ENCODE measurements at regions not wholly inside any gene's neighbourhood (a gene's known extent, or its start where the extent isn't known, plus 50 kb on each side); places are given as distances from the start of the nearest gene placed in this dataset.

GRCh38 chrY:19042984-19043442 lies 269.5 kb upstream of the HSFY2 start:
- H3K4me1 ChIP-seq (ENCODE audit: low read depth) = no peaks in the 10 kb centered on the region
- H3K36me3 ChIP-seq (ENCODE audit: low read depth) = no peaks in the 10 kb centered on the region
- no peaks in the 10 kb centered on the region for H3K9me3 ChIP-seq
- TF ChIP-seq CTCF (IDR thresholded peaks at IDR 0.05) = no peak
- intact Hi-C loops (cut with DNase I, micrococcal nuclease) = no loop called here
- DNase-seq = no peak
- no peak overlapping the region for H3K4me3 ChIP-seq
- ATAC-seq = no peak

- ATAC-seq = no peak
- no peak for TF ChIP-seq CTCF (IDR thresholded peaks at IDR 0.05)
- H3K4me1 ChIP-seq (ENCODE audit: low read depth) = no peaks in the 10 kb centered on the region
- no peaks in the 10 kb centered on the region for H3K36me3 ChIP-seq (ENCODE audit: low read depth)
- no peaks in the 10 kb centered on the region for H3K9me3 ChIP-seq
- intact Hi-C loops (cut with DNase I, micrococcal nuclease) = no loop called here
- H3K4me3 ChIP-seq = no peak overlapping the region
- no peak for DNase-seq
Observed at GRCh38 chrY:19042306-19042958, 268.9 kb upstream of the HSFY2 start.

- Histone ChIP-seq H3K9me3 (no peaks in the 10 kb centered on the region), H3K4me3 (no peak overlapping the region), H3K36me3 (ENCODE audit: low read depth) (no peaks in the 10 kb centered on the region), H3K4me1 (ENCODE audit: low read depth) (no peaks in the 10 kb centered on the region)
- TF ChIP-seq CTCF (IDR thresholded peaks at IDR 0.05) = no peak
- ATAC-seq (no peak), DNase-seq (no peak)
- intact Hi-C loops (cut with DNase I, micrococcal nuclease) = no loop called here
Observed at GRCh38 chrY:19026631-19027030, 253.1 kb upstream of the HSFY2 start.

GRCh38 chrY:19023934-19024333 lies 250.4 kb upstream of the HSFY2 start:
- no peak for TF ChIP-seq CTCF (IDR thresholded peaks at IDR 0.05)
- ATAC-seq = no peak
- no peaks in the 10 kb centered on the region for H3K36me3 ChIP-seq (ENCODE audit: low read depth)
- intact Hi-C loops (cut with DNase I, micrococcal nuclease) = no loop called here
- no peaks in the 10 kb centered on the region for H3K9me3 ChIP-seq
- H3K4me1 ChIP-seq (ENCODE audit: low read depth) = no peaks in the 10 kb centered on the region
- no peak for DNase-seq
- H3K4me3 ChIP-seq = no peak overlapping the region

GRCh38 chrY:19020193-19020592 lies 246.7 kb upstream of the HSFY2 start:
- intact Hi-C loops (cut with DNase I, micrococcal nuclease) = no loop called here
- TF ChIP-seq CTCF (IDR thresholded peaks at IDR 0.05) = no peak

GRCh38 chrY:19016990-19017389 lies 243.5 kb upstream of the HSFY2 start:
- intact Hi-C loops (cut with DNase I, micrococcal nuclease) = no loop called here

More at GRCh38 chrY:19020193-19020592, 246.7 kb upstream of the HSFY2 start:
- Histone ChIP-seq H3K4me3 (no peak overlapping the region), H3K9me3 (no peaks in the 10 kb centered on the region), H3K36me3 (ENCODE audit: low read depth) (no peaks in the 10 kb centered on the region), H3K4me1 (ENCODE audit: low read depth) (no peaks in the 10 kb centered on the region)
- ATAC-seq (no peak), DNase-seq (no peak)

More at GRCh38 chrY:19016990-19017389, 243.5 kb upstream of the HSFY2 start:
- Histone ChIP-seq H3K9me3 (no peaks in the 10 kb centered on the region), H3K4me3 (no peak overlapping the region), H3K4me1 (ENCODE audit: low read depth) (no peaks in the 10 kb centered on the region), H3K36me3 (ENCODE audit: low read depth) (no peaks in the 10 kb centered on the region)
- ATAC-seq = no peak
- no peak for TF ChIP-seq CTCF (IDR thresholded peaks at IDR 0.05)
- DNase-seq = no peak

Data from mucosa of descending colon (tissue), 3 donors.